Prostate gland (tissue), 2 donors: ENCODE measurements at regions not wholly inside any gene's neighbourhood (a gene's known extent, or its start where the extent isn't known, plus 50 kb on each side); places are given as distances from the start of the nearest gene placed in this dataset.

Experiments
- DNase-seq: peaks from one replicate; pipeline ENCODE4 v3.0.0-alpha.2; 2019; ENCODE audit warnings: low spot score
- H3K27ac ChIP-seq, 2 donors: fragments of 200-600 bp; sonication (generic); 2 replicates each; pipeline ENCODE4 v1.5.1; 2017 to 2019
- H3K27me3 ChIP-seq: fragments of 200-600 bp; sonication (generic); replicated peaks from 2 replicates; pipeline ENCODE4 v1.5.1; 2019; ENCODE audit not compliant: insufficient read depth
- H3K36me3 ChIP-seq, 2 donors: fragments of 200-600 bp; sonication (generic); 1 replicate in 1 of 2; 2 replicates in 1 of 2; pipeline versions ENCODE4 v1.5.1 to v1.8.1; 2017 to 2019
- H3K4me1 ChIP-seq: fragments of 200-600 bp; sonication (generic); replicated peaks from 2 replicates; pipeline ENCODE4 v1.5.1; 2019
- H3K4me3 ChIP-seq, 2 donors: fragments of 200-600 bp; sonication (generic); 2 replicates each; pipeline ENCODE4 v1.5.1; 2017 to 2019
- H3K9me3 ChIP-seq: fragments of 200-600 bp; sonication (generic); 2 replicates; pipeline ENCODE4 v1.5.1; 2017
- CTCF ChIP-seq, 4 experiments: fragments of 200-600 bp in 2 of 4; fragments of 450-650 bp in 2 of 4; sonication (generic) in 2 of 4; IDR thresholded peaks; 1 replicate in 3 of 4; 2 replicates in 1 of 4; pipeline ENCODE4 v1.5.1; 2016 to 2019; ENCODE audit warnings: antibody characterized with exemption in 4 of 4, mild to moderate bottlenecking in 2 of 4, moderate library complexity in 2 of 4
- POLR2A ChIP-seq: fragments of 450-650 bp; IDR thresholded peaks from one replicate; pipeline ENCODE4 v1.6.1; 2016; ENCODE audit warnings: antibody characterized with exemption, mild to moderate bottlenecking
- POLR2AphosphoS5 ChIP-seq: sonication (generic); formaldehyde crosslinking; IDR thresholded peaks from one replicate; pipeline ENCODE4 v1.6.1; 2017; ENCODE audit warnings: antibody characterized with exemption
- WGBS: methylation state at CpG from one replicate; pipeline ENCODE4 v1.1.5; 2018; 5-methylcytosine and 5-hydroxymethylcytosine counted together
- intact Hi-C: fragments of 100-400 bp; cut with DNase I; formaldehyde crosslinking; loops from one replicate; pipeline ENCODE4 v1.14.2; 2022

DNA sequence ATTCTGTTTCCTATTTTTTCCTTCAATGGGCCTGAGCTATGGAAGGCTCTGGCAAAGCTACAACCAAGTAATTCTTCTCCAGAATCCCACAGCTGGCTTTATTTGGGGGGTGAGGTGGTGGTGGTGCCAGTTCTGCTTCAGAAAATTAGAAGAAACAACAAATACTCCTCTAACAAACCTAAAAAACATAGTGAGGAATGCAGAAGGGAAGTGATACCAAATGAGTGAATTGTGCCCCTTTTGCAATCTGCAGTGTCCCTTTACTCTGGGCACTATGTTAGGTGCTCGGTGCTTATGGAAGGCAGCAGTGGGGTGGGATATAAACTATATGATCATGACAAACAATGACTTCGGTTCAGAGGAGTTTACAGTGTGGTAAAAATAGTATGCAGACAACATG, 90.4 kb upstream of the ROPN1 start:
- no peaks in the 10 kb centered on the region for H3K27me3 ChIP-seq
- H3K4me1 ChIP-seq: no peaks in the 10 kb centered on the region
- no peak overlapping the region for H3K4me3 ChIP-seq
- TF ChIP-seq CTCF (IDR thresholded peaks at IDR 0.05): no peak
- H3K9me3 ChIP-seq: no peaks in the 10 kb centered on the region
- intact Hi-C loops: loop anchor here (5.0 kb wide), 1 partner anchor 200 kb away; no protein-coding TSS in a partner anchor
- WGBS: 63% methylated on average over 2 of the region's 2 CpGs
- no peak overlapping the region for H3K27ac ChIP-seq
- H3K36me3 ChIP-seq: no peaks in the 10 kb centered on the region
- DNase-seq: no peak

DNA sequence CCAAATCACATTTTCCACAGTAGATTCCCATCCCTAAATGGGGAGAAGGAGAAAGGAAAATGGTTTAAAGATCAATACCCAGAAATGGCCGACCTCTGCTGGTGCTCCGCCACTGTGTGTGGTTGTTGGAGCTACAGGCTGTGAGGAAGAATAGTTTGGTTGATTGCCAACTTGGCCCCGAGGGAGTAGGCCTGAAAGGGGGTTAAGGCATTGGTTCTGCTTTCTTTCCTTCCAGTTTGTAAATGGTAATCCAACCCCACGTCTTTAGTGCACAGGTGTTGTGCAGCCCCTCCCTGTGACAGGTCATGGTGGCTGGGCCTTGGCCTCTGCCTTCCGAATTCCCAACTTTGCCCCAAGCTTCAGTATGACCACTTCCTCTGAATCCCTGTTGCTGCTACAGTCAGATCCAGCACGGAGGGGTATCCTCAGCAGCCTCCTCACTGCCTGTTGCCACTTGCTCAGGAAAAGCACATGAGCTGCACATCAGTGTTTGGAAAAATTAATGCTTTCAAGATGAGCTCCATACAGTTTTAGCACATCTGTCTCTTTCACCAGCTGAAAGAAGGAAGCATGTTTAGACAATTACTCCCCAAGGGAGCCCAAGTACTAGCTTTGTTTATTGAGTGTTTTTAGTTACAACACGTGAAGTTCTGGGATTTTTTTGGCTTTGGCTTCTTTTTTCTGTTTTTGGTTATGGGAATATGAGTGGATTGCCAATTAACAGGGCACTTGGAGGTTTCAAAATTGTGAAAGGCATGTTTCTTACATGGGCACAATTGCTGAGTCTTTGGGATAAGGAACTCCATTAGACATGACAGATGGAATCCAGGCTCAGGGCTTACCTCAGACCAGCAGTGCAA, 92.3 kb upstream of the ROPN1 start:
- Histone ChIP-seq H3K27me3 (no peaks in the 10 kb centered on the region), H3K27ac (no peak overlapping the region)
- 44% methylated on average over 7 of the region's 7 CpGs for WGBS

DNA sequence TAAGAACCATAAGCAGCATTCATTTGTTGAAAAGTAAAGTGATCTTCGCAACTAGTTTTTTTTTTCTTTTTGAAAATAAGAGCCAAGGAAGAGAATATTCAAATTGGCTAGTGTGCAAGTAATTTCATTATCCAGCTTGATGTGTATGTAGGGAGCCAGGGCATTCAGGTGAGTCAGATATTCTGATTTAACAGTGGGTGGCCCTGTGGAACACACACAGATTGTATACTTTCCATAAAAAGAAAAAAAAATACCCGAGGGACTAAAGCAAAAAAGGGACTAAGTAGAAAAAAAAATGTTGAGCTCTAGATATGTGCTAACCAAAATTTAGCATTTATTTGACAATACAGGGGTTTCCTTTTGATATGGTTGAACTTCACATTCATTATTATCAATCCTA, 96.9 kb upstream of the ROPN1 start:
- H3K36me3 ChIP-seq: no peaks in the 10 kb centered on the region

More for the DNA sequence above, 92.3 kb upstream of the ROPN1 start:
- TF ChIP-seq POLR2AphosphoS5 (peak; percentile 12), POLR2A (no peak), CTCF (IDR thresholded peaks at IDR 0.05) (no peak)
- no peak for DNase-seq
- H3K36me3 ChIP-seq: no peaks in the 10 kb centered on the region
- no peak overlapping the region for H3K4me3 ChIP-seq
- no peaks in the 10 kb centered on the region for H3K9me3 ChIP-seq
- intact Hi-C loops: loop anchor here (5.0 kb wide), 1 partner anchor 198 kb away; no protein-coding TSS in a partner anchor
- no peaks in the 10 kb centered on the region for H3K4me1 ChIP-seq

GRCh38 chr3:124089214-124089613, 97.3 kb upstream of the ROPN1 start:
- 86% methylated on average over 2 of the region's 2 CpGs for WGBS
- TF ChIP-seq CTCF (IDR thresholded peaks at IDR 0.05) (no peak), POLR2A (no peak), POLR2AphosphoS5 (no peak)
- DNase-seq: no peak
- no peaks in the 10 kb centered on the region for H3K9me3 ChIP-seq
- no peaks in the 10 kb centered on the region for H3K36me3 ChIP-seq
- H3K4me3 ChIP-seq: no peak overlapping the region
- H3K27me3 ChIP-seq: no peaks in the 10 kb centered on the region
- intact Hi-C loops: no loop called here
- no peak overlapping the region for H3K27ac ChIP-seq
- no peaks in the 10 kb centered on the region for H3K4me1 ChIP-seq

More for the DNA sequence above, 96.9 kb upstream of the ROPN1 start:
- DNase-seq: no peak
- no peak for TF ChIP-seq CTCF (IDR thresholded peaks at IDR 0.05)
- TF ChIP-seq POLR2AphosphoS5: no peak
- no peak for TF ChIP-seq POLR2A
- Histone ChIP-seq H3K9me3 (no peaks in the 10 kb centered on the region), H3K4me3 (no peak overlapping the region), H3K4me1 (no peaks in the 10 kb centered on the region), H3K27ac (no peak overlapping the region), H3K27me3 (no peaks in the 10 kb centered on the region)
- 65% methylated on average over 2 of the region's 2 CpGs for WGBS
- intact Hi-C loops: no loop called here

DNA sequence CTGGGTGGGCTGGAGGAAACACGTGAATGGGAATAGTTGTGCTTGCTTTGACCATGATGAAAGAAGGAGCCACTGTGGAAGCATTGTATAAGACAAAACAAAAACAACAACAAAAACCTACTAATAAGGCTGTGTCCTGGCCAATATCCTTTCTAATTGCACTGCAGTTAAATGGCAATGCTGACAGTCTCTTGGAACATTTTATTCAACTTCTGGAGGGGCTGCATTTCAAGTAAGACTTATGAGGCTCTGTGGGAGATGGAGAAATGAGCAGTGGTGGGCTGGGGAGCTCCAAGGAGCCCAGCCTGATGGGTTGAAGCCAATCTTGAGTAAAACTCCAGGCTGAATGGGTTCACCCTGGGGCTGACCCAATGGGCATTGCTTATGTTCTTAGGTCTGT, 99.8 kb upstream of the ROPN1 start:
- 85% methylated on average over 1 of the region's 1 CpG for WGBS
- Histone ChIP-seq H3K27me3 (no peaks in the 10 kb centered on the region), H3K4me3 (no peak overlapping the region), H3K36me3 (no peaks in the 10 kb centered on the region), H3K27ac (no peak overlapping the region), H3K9me3 (no peaks in the 10 kb centered on the region), H3K4me1 (no peaks in the 10 kb centered on the region)
- intact Hi-C loops: no loop called here
- TF ChIP-seq CTCF (IDR thresholded peaks at IDR 0.05) (no peak), POLR2AphosphoS5 (no peak), POLR2A (no peak)
- DNase-seq: no peak
